ENCODE measurements at regions not wholly inside any gene's neighbourhood (a gene's known extent, or its start where the extent isn't known, plus 50 kb on each side); places are given as distances from the start of the nearest gene placed in this dataset.

GRCh38 chr22:35198738-35199137 lies 58.6 kb upstream of the HMGXB4 start (continued):
- TF ChIP-seq, protein P1, sequence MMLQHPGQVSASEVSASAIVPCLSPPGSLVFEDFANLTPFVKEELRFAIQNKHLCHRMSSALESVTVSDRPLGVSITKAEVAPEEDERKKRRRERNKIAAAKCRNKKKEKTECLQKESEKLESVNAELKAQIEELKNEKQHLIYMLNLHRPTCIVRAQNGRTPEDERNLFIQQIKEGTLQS (IDR thresholded peaks at IDR 0.05), result no peak
- TF ChIP-seq TAF1 (conservative IDR thresholded peaks at IDR 0.05) (no peak), HNF4A (conservative IDR thresholded peaks at IDR 0.05) (no peak), ZBTB33 (IDR thresholded peaks at IDR 0.05) (no peak), RXRA (IDR thresholded peaks at IDR 0.05) (no peak), FOXA1 (IDR thresholded peaks at IDR 0.05) (no peak)

GRCh38 chr22:35202376-35202775 lies 54.9 kb upstream of the HMGXB4 start:
- no peak overlapping the region for H3K4me3 ChIP-seq (ENCODE audit: low read depth in 1 of 3, low read length in 3 of 3)
- H3K9ac ChIP-seq (ENCODE audit: low read depth in 1 of 2, low read length in 2 of 2), result no peak overlapping the region
- no peaks in the 10 kb centered on the region for H3K36me3 ChIP-seq (ENCODE audit: control insufficient read depth in 4 of 4, insufficient read depth in 3 of 4, low read depth in 1 of 4, low read length in 3 of 4)
- no peaks in the 10 kb centered on the region for H3K4me1 ChIP-seq (ENCODE audit: control insufficient read depth in 4 of 4, insufficient read depth in 4 of 4, low read length in 3 of 4)
- TF ChIP-seq JUND (IDR thresholded peaks at IDR 0.05), result no peak
- TF ChIP-seq, protein P2, sequence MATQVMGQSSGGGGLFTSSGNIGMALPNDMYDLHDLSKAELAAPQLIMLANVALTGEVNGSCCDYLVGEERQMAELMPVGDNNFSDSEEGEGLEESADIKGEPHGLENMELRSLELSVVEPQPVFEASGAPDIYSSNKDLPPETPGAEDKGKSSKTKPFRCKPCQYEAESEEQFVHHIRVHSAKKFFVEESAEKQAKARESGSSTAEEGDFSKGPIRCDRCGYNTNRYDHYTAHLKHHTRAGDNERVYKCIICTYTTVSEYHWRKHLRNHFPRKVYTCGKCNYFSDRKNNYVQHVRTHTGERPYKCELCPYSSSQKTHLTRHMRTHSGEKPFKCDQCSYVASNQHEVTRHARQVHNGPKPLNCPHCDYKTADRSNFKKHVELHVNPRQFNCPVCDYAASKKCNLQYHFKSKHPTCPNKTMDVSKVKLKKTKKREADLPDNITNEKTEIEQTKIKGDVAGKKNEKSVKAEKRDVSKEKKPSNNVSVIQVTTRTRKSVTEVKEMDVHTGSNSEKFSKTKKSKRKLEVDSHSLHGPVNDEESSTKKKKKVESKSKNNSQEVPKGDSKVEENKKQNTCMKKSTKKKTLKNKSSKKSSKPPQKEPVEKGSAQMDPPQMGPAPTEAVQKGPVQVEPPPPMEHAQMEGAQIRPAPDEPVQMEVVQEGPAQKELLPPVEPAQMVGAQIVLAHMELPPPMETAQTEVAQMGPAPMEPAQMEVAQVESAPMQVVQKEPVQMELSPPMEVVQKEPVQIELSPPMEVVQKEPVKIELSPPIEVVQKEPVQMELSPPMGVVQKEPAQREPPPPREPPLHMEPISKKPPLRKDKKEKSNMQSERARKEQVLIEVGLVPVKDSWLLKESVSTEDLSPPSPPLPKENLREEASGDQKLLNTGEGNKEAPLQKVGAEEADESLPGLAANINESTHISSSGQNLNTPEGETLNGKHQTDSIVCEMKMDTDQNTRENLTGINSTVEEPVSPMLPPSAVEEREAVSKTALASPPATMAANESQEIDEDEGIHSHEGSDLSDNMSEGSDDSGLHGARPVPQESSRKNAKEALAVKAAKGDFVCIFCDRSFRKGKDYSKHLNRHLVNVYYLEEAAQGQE (IDR thresholded peaks at IDR 0.05), result no peak
- no peak for TF ChIP-seq HNF4A (conservative IDR thresholded peaks at IDR 0.05)
- TF ChIP-seq, protein P1 (IDR thresholded peaks at IDR 0.05), result no peak
- TF ChIP-seq HNF4G (IDR thresholded peaks at IDR 0.05), result no peak
- TF ChIP-seq RXRA (IDR thresholded peaks at IDR 0.05), result no peak
- TF ChIP-seq YY1 (IDR thresholded peaks at IDR 0.05), result no peak
- TF ChIP-seq SP1 (IDR thresholded peaks at IDR 0.05), result no peak
- TF ChIP-seq RAD21 (IDR thresholded peaks at IDR 0.05), result no peak
- TF ChIP-seq EGR1 (IDR thresholded peaks at IDR 0.05; ENCODE audit: low read depth in 2 of 2), result no peak
- no peak for TF ChIP-seq GABPA (IDR thresholded peaks at IDR 0.05 in 1 of 2, conservative IDR thresholded peaks at IDR 0.05 in 1 of 2)
- H3K27ac ChIP-seq (ENCODE audit: low read depth in 1 of 2, low read length in 2 of 2), result no peak overlapping the region
- no peak for DNase-seq (ENCODE audit: low spot score)
- H3K9me3 ChIP-seq (ENCODE audit: control insufficient read depth in 4 of 4, low read length in 3 of 4), result no peaks in the 10 kb centered on the region
- H3K27me3 ChIP-seq (ENCODE audit: control insufficient read depth in 4 of 4, insufficient read depth in 4 of 4, low read length in 3 of 4), result peaks cover 0 to 2% (median 0%) of the 10 kb centered on the region in 4 donors

DNA sequence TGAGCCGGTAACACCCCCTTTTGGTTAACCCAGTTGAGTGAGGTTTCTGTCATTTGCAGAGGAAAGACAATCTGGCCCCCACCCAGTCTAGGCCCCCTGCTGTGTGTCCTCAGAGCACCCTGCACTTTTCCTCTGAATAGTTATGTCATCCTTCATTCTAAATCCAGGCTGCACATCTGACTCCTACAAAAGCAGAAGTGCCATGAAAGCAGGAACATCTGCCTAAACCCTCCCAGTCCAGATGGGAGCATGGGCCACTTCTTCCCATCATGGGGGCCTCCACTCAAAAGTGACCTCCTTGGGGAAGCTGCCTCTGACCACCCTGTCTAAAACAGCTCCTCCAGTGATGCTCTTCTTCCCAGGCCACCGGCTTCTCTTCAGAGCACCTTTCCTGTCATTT lies 53.7 kb upstream of the HMGXB4 start:
- Histone ChIP-seq H3K4me3 (ENCODE audit: low read depth in 1 of 3, low read length in 3 of 3) (no peak overlapping the region), H3K36me3 (ENCODE audit: control insufficient read depth in 4 of 4, insufficient read depth in 3 of 4, low read depth in 1 of 4, low read length in 3 of 4) (no peaks in the 10 kb centered on the region), H3K27me3 (ENCODE audit: control insufficient read depth in 4 of 4, insufficient read depth in 4 of 4, low read length in 3 of 4) (peaks cover 0 to 5% (median 0%) of the 10 kb centered on the region in 4 donors), H3K4me1 (ENCODE audit: control insufficient read depth in 4 of 4, insufficient read depth in 4 of 4, low read length in 3 of 4) (no peaks in the 10 kb centered on the region), H3K27ac (ENCODE audit: low read depth in 1 of 2, low read length in 2 of 2) (no peak overlapping the region), H3K9me3 (ENCODE audit: control insufficient read depth in 4 of 4, low read length in 3 of 4) (no peaks in the 10 kb centered on the region), H3K9ac (ENCODE audit: low read depth in 1 of 2, low read length in 2 of 2) (no peak overlapping the region)
- WGBS, result 74% methylated on average over 2 of the region's 2 CpGs
- TF ChIP-seq, protein P1 (IDR thresholded peaks at IDR 0.05), result no peak
- TF ChIP-seq, protein P2 (IDR thresholded peaks at IDR 0.05), result no peak
- TF ChIP-seq, protein P3, sequence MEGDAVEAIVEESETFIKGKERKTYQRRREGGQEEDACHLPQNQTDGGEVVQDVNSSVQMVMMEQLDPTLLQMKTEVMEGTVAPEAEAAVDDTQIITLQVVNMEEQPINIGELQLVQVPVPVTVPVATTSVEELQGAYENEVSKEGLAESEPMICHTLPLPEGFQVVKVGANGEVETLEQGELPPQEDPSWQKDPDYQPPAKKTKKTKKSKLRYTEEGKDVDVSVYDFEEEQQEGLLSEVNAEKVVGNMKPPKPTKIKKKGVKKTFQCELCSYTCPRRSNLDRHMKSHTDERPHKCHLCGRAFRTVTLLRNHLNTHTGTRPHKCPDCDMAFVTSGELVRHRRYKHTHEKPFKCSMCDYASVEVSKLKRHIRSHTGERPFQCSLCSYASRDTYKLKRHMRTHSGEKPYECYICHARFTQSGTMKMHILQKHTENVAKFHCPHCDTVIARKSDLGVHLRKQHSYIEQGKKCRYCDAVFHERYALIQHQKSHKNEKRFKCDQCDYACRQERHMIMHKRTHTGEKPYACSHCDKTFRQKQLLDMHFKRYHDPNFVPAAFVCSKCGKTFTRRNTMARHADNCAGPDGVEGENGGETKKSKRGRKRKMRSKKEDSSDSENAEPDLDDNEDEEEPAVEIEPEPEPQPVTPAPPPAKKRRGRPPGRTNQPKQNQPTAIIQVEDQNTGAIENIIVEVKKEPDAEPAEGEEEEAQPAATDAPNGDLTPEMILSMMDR (IDR thresholded peaks at IDR 0.05; ENCODE audit: low read depth, low read length, missing input control), result no peak
- TF ChIP-seq NR2F2 (IDR thresholded peaks at IDR 0.05) (no peak), RAD21 (IDR thresholded peaks at IDR 0.05) (no peak)
- peak; percentile 30 for DNase-seq (ENCODE audit: low spot score)

Measured in liver (tissue), 8 donors.